Adrenal gland (tissue), 9 donors: ENCODE measurements at regions not wholly inside any gene's neighbourhood (a gene's known extent, or its start where the extent isn't known, plus 50 kb on each side); places are given as distances from the start of the nearest gene placed in this dataset.

Experiments used
- DNase-seq, 7 donors: peaks; one replicate each; pipeline ENCODE4 v3.0.0-alpha.2; 2019 to 2020
- H3K27ac ChIP-seq, 5 donors: fragments of 200-600 bp; sonication (generic) in 4 of 5; 1 replicate in 3 of 5; 2 replicates in 2 of 5; pipeline versions ENCODE4 v1.5.1 to v1.8.0; 2016 to 2020; ENCODE audit warnings: mild to moderate bottlenecking in 1 of 5
- H3K27me3 ChIP-seq: fragments of 200-600 bp; 2 replicates; pipeline ENCODE4 v1.8.0; 2021
- H3K36me3 ChIP-seq, 2 donors: fragments of 200-600 bp; replicated peaks in 1 of 2; 1 replicate in 1 of 2; 2 replicates in 1 of 2; pipeline versions ENCODE4 v1.5.1 to v1.8.0; 2018 to 2022
- H3K4me1 ChIP-seq, 2 donors: fragments of 200-600 bp; replicated peaks in 1 of 2; 1 replicate in 1 of 2; 2 replicates in 1 of 2; pipeline versions ENCODE4 v1.5.1 to v1.8.0; 2018 to 2021
- H3K4me3 ChIP-seq, 4 donors: fragments of 200-600 bp; sonication (generic) in 3 of 4; one replicate each; pipeline ENCODE4 v1.5.1; 2016 to 2018
- H3K9me3 ChIP-seq, 3 donors: fragments of 200-600 bp; sonication (generic) in 1 of 3; replicated peaks in 1 of 3; 1 replicate in 2 of 3; 2 replicates in 1 of 3; pipeline versions ENCODE4 v1.5.1 to v1.8.0; 2016 to 2021
- CTCF ChIP-seq, 6 experiments: fragments of 450-650 bp in 4 of 6; fragments of 200-600 bp in 2 of 6; sonication (generic) in 1 of 6; IDR thresholded peaks; 1 replicate in 5 of 6; 2 replicates in 1 of 6; pipeline versions ENCODE4 v1.5.1 to v1.8.0; 2016 to 2021; ENCODE audit warnings: antibody characterized with exemption in 6 of 6, mild to moderate bottlenecking in 2 of 6, moderate library complexity in 1 of 6
- POLR2A ChIP-seq, 2 donors: fragments of 450-650 bp; IDR thresholded peaks; one replicate each; pipeline ENCODE4 v1.6.1; 2017; ENCODE audit warnings: antibody characterized with exemption in 2 of 2, mild to moderate bottlenecking in 2 of 2, moderate library complexity in 1 of 2
- WGBS, 4 donors: extraction: QIAGEN DNeasy Blood & Tissue Kit in 2 of 4; methylation state at CpG; one replicate each; pipeline versions ENCODE4 v1.1.5 to v1.1.7; 2013 to 2017; 5-methylcytosine and 5-hydroxymethylcytosine counted together
- intact Hi-C, 2 donors: fragments of 100-400 bp; cut with DNase I; formaldehyde crosslinking; loops; one replicate each; pipeline versions ENCODE4 v1.14.1 to v1.15.0; 2022 to 2023
- donor health status: healthy with polysubstance abuse.
- donor health status: Bipolar disorder and iron deficiency.
- donor health status: DM: yes; HTN: yes; CAD: no.
- donor health status: DM: no; HTN: no; CAD: no.
- donor health status: DM: no; HTN: no; CAD: no.

GRCh38 chr4:116849620-116850019 lies 235.8 kb downstream of the TRAM1L1 start:
- Histone ChIP-seq H3K9me3 (no peaks in the 10 kb centered on the region), H3K36me3 (no peaks in the 10 kb centered on the region), H3K4me3 (no peak overlapping the region), H3K27me3 (no peaks in the 10 kb centered on the region), H3K27ac (no peak overlapping the region), H3K4me1 (no peaks in the 10 kb centered on the region)
- no peak for TF ChIP-seq POLR2A (IDR thresholded peaks at IDR 0.05)
- no peak for TF ChIP-seq CTCF (IDR thresholded peaks at IDR 0.05)
- intact Hi-C loops = no loop called here
- DNase-seq = no peak

GRCh38 chr4:116847616-116848015 lies 237.8 kb downstream of the TRAM1L1 start:
- WGBS, 4 donors = 75 to 86% (median 80%) methylated on average over 2 of the region's 2 CpGs
- Histone ChIP-seq H3K36me3 (no peaks in the 10 kb centered on the region), H3K9me3 (no peaks in the 10 kb centered on the region), H3K27ac (no peak overlapping the region), H3K4me3 (no peak overlapping the region), H3K4me1 (no peaks in the 10 kb centered on the region), H3K27me3 (no peaks in the 10 kb centered on the region)
- no peak for DNase-seq
- TF ChIP-seq CTCF (IDR thresholded peaks at IDR 0.05) = no peak
- TF ChIP-seq POLR2A (IDR thresholded peaks at IDR 0.05) = no peak
- intact Hi-C loops = no loop called here

DNA sequence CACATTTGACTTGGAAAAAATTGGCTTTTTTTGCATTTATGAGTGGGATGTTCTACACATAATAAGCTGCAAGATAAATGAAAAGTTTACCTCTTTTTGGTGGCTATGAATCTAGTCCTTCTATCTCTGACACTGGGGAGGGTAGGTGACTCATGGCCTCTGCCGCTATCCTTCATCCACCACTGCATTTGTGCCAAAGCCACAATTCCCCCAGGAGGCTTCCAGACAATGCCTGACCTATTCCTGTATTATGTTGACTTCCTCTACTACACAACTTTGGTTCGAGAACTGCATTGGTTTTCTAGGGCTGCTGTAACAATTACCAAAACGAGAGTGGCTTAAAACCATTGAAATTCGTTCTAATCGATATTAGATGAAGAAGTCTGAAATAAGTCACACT lies 245.6 kb downstream of the TRAM1L1 start:
- DNase-seq = no peak
- Histone ChIP-seq H3K36me3 (no peaks in the 10 kb centered on the region), H3K27ac (no peak overlapping the region), H3K4me3 (no peak overlapping the region), H3K4me1 (no peaks in the 10 kb centered on the region), H3K9me3 (no peaks in the 10 kb centered on the region), H3K27me3 (no peaks in the 10 kb centered on the region)
- TF ChIP-seq POLR2A (IDR thresholded peaks at IDR 0.05) (no peak), CTCF (IDR thresholded peaks at IDR 0.05) (no peak)
- intact Hi-C loops = no loop called here
- WGBS, 4 donors = 56 to 71% (median 63%) methylated on average over 5 of the region's 5 CpGs

DNA sequence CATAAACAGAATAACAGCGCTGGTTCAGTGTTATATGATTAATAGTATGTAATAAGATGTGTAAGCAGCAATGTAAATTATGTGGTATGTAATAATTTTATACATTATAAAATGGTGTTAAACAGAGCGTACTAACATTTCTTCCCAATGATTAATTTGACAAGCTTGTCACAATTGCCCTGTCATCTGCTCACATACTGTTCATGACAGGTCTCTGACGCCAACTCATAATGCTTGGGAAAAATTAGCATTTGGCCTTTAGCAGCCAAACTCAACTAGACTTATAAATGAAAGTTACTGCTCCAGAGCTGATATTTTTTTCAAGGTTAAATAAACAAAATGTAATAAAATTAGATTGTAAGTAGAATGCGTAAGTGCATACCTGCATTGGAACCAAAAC lies 246.8 kb downstream of the TRAM1L1 start:
- H3K27me3 ChIP-seq = no peaks in the 10 kb centered on the region
- no peaks in the 10 kb centered on the region for H3K36me3 ChIP-seq
- WGBS, 4 donors = 69 to 80% (median 75%) methylated on average over 4 of the region's 4 CpGs

More for the DNA sequence above, 246.8 kb downstream of the TRAM1L1 start:
- Histone ChIP-seq H3K27ac (no peak overlapping the region), H3K9me3 (no peaks in the 10 kb centered on the region), H3K4me1 (no peaks in the 10 kb centered on the region), H3K4me3 (no peak overlapping the region)
- TF ChIP-seq POLR2A (IDR thresholded peaks at IDR 0.05) (no peak), CTCF (IDR thresholded peaks at IDR 0.05) (no peak)
- intact Hi-C loops = no loop called here
- no peak for DNase-seq
